ENCODE measurements at regions not wholly inside any gene's neighbourhood (a gene's known extent, or its start where the extent isn't known, plus 50 kb on each side); places are given as distances from the start of the nearest gene placed in this dataset.

DNA sequence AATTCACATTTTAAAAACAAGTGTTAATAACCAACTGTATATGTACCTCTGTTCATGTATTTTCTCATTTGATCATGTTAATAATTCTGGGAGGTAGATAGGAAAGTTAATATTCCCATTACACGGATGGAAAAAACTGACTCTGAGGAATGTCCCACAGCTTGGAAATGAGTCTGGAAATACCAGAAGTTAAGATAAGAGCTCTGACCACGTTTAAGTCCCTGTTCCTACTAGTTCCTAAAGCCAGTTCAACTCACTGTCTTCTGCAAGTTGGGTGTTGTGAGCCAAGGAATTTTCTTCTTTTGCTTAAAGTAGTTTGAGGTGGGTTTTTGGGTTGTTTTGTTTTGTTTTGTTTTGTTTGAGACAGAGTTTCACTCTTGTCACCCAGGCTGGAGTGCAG lies 104.5 kb downstream of the TMEM30B start:
- Mint-ChIP-seq H3K4me1 (ENCODE audit: low read depth, unreplicated experiment) (peaks cover 34% of the 10 kb centered on the region), H3K27ac (ENCODE audit: unreplicated experiment) (peak overlapping the region; percentile 34)
- FAIRE-seq: no peak

GRCh38 chr14:61174987-61175386 lies 106.2 kb downstream of the TMEM30B start:
- H3K9me3 Mint-ChIP-seq (ENCODE audit: unreplicated experiment): peaks cover 10% of the 10 kb centered on the region
- H3K4me1 Mint-ChIP-seq (ENCODE audit: low read depth, unreplicated experiment): peaks cover 34% of the 10 kb centered on the region
- Histone ChIP-seq H3K9me3 (ENCODE audit: insufficient read depth, low read depth, low read length) (peaks cover 3% of the 10 kb centered on the region), H3K79me2 (ENCODE audit: insufficient read depth, low read length) (no peaks in the 10 kb centered on the region), H3K36me3 (ENCODE audit: insufficient read depth, low read length) (no peaks in the 10 kb centered on the region), H4K20me1 (ENCODE audit: insufficient read depth, low read length) (no peaks in the 10 kb centered on the region), H3K4me3 (ENCODE audit: insufficient read depth, low read depth, low read length) (no peak overlapping the region), H3K27ac (ENCODE audit: low read depth, low read length) (peak overlapping the region; percentile 16), H3K9ac (ENCODE audit: low read length) (no peak overlapping the region), H2AFZ (ENCODE audit: low read depth, low read length) (no peak overlapping the region), H3K27me3 (ENCODE audit: insufficient read depth, low read length) (no peaks in the 10 kb centered on the region), H3K4me1 (ENCODE audit: insufficient read depth, low read length) (peaks cover 30% of the 10 kb centered on the region), H3K4me2 (ENCODE audit: low read length) (no peak overlapping the region)
- H3K27me3 Mint-ChIP-seq (ENCODE audit: low read depth, unreplicated experiment): no peaks in the 10 kb centered on the region
- H3K27ac Mint-ChIP-seq (ENCODE audit: unreplicated experiment): peak overlapping the region; percentile 60
- no peak for FAIRE-seq
- no peaks in the 10 kb centered on the region for H3K36me3 Mint-ChIP-seq (ENCODE audit: low read depth, unreplicated experiment)
- peak; percentile 75 for DNase-seq (ENCODE audit: low read depth)
- TF ChIP-seq EZH2 (IDR thresholded peaks at IDR 0.05; ENCODE audit: insufficient read depth, low read length): no peak
- TF ChIP-seq, protein P1, sequence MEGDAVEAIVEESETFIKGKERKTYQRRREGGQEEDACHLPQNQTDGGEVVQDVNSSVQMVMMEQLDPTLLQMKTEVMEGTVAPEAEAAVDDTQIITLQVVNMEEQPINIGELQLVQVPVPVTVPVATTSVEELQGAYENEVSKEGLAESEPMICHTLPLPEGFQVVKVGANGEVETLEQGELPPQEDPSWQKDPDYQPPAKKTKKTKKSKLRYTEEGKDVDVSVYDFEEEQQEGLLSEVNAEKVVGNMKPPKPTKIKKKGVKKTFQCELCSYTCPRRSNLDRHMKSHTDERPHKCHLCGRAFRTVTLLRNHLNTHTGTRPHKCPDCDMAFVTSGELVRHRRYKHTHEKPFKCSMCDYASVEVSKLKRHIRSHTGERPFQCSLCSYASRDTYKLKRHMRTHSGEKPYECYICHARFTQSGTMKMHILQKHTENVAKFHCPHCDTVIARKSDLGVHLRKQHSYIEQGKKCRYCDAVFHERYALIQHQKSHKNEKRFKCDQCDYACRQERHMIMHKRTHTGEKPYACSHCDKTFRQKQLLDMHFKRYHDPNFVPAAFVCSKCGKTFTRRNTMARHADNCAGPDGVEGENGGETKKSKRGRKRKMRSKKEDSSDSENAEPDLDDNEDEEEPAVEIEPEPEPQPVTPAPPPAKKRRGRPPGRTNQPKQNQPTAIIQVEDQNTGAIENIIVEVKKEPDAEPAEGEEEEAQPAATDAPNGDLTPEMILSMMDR (IDR thresholded peaks at IDR 0.05; ENCODE audit: insufficient read depth, low read depth, low read length): no peak
- no peak overlapping the region for H3K4me3 Mint-ChIP-seq (ENCODE audit: unreplicated experiment)

More for the DNA sequence above, 104.5 kb downstream of the TMEM30B start:
- no peak overlapping the region for H3K4me2 ChIP-seq (ENCODE audit: low read length)
- H3K27me3 ChIP-seq (ENCODE audit: insufficient read depth, low read length): no peaks in the 10 kb centered on the region
- Mint-ChIP-seq H3K4me3 (ENCODE audit: unreplicated experiment) (no peak overlapping the region), H3K9me3 (ENCODE audit: unreplicated experiment) (peaks cover 10% of the 10 kb centered on the region), H3K27me3 (ENCODE audit: low read depth, unreplicated experiment) (no peaks in the 10 kb centered on the region), H3K36me3 (ENCODE audit: low read depth, unreplicated experiment) (no peaks in the 10 kb centered on the region)
- H3K36me3 ChIP-seq (ENCODE audit: insufficient read depth, low read length): no peaks in the 10 kb centered on the region
- no peak overlapping the region for H3K9ac ChIP-seq (ENCODE audit: low read length)
- H3K4me3 ChIP-seq (ENCODE audit: insufficient read depth, low read depth, low read length): no peak overlapping the region
- no peak overlapping the region for H2AFZ ChIP-seq (ENCODE audit: low read depth, low read length)
- TF ChIP-seq, protein P1 (IDR thresholded peaks at IDR 0.05; ENCODE audit: insufficient read depth, low read depth, low read length): no peak
- TF ChIP-seq EZH2 (IDR thresholded peaks at IDR 0.05; ENCODE audit: insufficient read depth, low read length): no peak
- no peak overlapping the region for H3K27ac ChIP-seq (ENCODE audit: low read depth, low read length)
- DNase-seq (ENCODE audit: low read depth): peak; percentile 53
- peaks cover 3% of the 10 kb centered on the region for H3K9me3 ChIP-seq (ENCODE audit: insufficient read depth, low read depth, low read length)
- no peaks in the 10 kb centered on the region for H3K79me2 ChIP-seq (ENCODE audit: insufficient read depth, low read length)
- peaks cover 32% of the 10 kb centered on the region for H3K4me1 ChIP-seq (ENCODE audit: insufficient read depth, low read length)
- H4K20me1 ChIP-seq (ENCODE audit: insufficient read depth, low read length): no peaks in the 10 kb centered on the region

- FAIRE-seq (no peak), DNase-seq (ENCODE audit: low read depth) (peak; percentile 28)
- H3K4me2 ChIP-seq (ENCODE audit: low read length): no peak overlapping the region
- H4K20me1 ChIP-seq (ENCODE audit: insufficient read depth, low read length): no peaks in the 10 kb centered on the region
- H3K36me3 Mint-ChIP-seq (ENCODE audit: low read depth, unreplicated experiment): no peaks in the 10 kb centered on the region
- peaks cover 10% of the 10 kb centered on the region for H3K9me3 Mint-ChIP-seq (ENCODE audit: unreplicated experiment)
- no peak overlapping the region for H3K4me3 Mint-ChIP-seq (ENCODE audit: unreplicated experiment)
- peaks cover 3% of the 10 kb centered on the region for H3K9me3 ChIP-seq (ENCODE audit: insufficient read depth, low read depth, low read length)
- H3K4me1 Mint-ChIP-seq (ENCODE audit: low read depth, unreplicated experiment): peaks cover 30% of the 10 kb centered on the region
- H2AFZ ChIP-seq (ENCODE audit: low read depth, low read length): peak overlapping the region; percentile 42
- peak overlapping the region; percentile 1 for H3K9ac ChIP-seq (ENCODE audit: low read length)
- H3K79me2 ChIP-seq (ENCODE audit: insufficient read depth, low read length): no peaks in the 10 kb centered on the region
- no peaks in the 10 kb centered on the region for H3K27me3 Mint-ChIP-seq (ENCODE audit: low read depth, unreplicated experiment)
- no peak overlapping the region for H3K27ac Mint-ChIP-seq (ENCODE audit: unreplicated experiment)
- peak overlapping the region; percentile 16 for H3K27ac ChIP-seq (ENCODE audit: low read depth, low read length)
- no peak overlapping the region for H3K4me3 ChIP-seq (ENCODE audit: insufficient read depth, low read depth, low read length)
- peaks cover 25% of the 10 kb centered on the region for H3K4me1 ChIP-seq (ENCODE audit: insufficient read depth, low read length)
- no peak for TF ChIP-seq EZH2 (IDR thresholded peaks at IDR 0.05; ENCODE audit: insufficient read depth, low read length)
- TF ChIP-seq, protein P1 (IDR thresholded peaks at IDR 0.05; ENCODE audit: insufficient read depth, low read depth, low read length): no peak
- H3K36me3 ChIP-seq (ENCODE audit: insufficient read depth, low read length): no peaks in the 10 kb centered on the region
- H3K27me3 ChIP-seq (ENCODE audit: insufficient read depth, low read length): no peaks in the 10 kb centered on the region
Observed at GRCh38 chr14:61174441-61174891, 106.7 kb downstream of the TMEM30B start.

All from astrocyte (in vitro differentiated cells and primary cell).